ENCODE measurements at regions not wholly inside any gene's neighbourhood (a gene's known extent, or its start where the extent isn't known, plus 50 kb on each side); places are given as distances from the start of the nearest gene placed in this dataset.

DNA sequence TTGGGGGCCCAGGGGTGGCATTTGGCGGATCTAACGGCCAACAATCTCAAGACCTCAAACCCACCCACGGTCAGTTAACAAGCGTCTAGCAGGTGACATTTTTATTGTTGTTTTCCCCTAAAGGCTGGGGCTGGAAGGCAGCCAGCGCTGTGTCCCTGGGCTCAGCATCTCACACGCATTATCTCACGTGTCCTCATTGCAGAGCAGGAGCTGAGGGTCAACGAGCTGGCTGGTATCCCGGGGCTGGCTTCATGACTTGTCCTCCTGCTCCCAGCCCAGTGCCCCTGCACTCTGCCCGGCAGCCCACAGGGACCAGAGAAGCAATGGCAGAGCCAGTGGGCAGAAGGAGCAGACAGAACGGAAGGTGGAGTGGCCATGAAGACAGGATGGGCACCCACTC is 54.4 kb upstream of the TMEM273 start:
- no peak for TF ChIP-seq POLR2A (IDR thresholded peaks at IDR 0.05; ENCODE audit: extremely low read depth, insufficient read length)
- TF ChIP-seq, protein P1, sequence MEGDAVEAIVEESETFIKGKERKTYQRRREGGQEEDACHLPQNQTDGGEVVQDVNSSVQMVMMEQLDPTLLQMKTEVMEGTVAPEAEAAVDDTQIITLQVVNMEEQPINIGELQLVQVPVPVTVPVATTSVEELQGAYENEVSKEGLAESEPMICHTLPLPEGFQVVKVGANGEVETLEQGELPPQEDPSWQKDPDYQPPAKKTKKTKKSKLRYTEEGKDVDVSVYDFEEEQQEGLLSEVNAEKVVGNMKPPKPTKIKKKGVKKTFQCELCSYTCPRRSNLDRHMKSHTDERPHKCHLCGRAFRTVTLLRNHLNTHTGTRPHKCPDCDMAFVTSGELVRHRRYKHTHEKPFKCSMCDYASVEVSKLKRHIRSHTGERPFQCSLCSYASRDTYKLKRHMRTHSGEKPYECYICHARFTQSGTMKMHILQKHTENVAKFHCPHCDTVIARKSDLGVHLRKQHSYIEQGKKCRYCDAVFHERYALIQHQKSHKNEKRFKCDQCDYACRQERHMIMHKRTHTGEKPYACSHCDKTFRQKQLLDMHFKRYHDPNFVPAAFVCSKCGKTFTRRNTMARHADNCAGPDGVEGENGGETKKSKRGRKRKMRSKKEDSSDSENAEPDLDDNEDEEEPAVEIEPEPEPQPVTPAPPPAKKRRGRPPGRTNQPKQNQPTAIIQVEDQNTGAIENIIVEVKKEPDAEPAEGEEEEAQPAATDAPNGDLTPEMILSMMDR (IDR thresholded peaks at IDR 0.05; ENCODE audit: low read depth, low read length), result no peak
- no peak for TF ChIP-seq MYC (IDR thresholded peaks at IDR 0.05; ENCODE audit: low read depth, low read length)
- TF ChIP-seq, protein P2, sequence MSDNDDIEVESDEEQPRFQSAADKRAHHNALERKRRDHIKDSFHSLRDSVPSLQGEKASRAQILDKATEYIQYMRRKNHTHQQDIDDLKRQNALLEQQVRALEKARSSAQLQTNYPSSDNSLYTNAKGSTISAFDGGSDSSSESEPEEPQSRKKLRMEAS (IDR thresholded peaks at IDR 0.05; ENCODE audit: low read depth, low read length), result no peak

All from NB4 (cell line).